ENCODE measurements at regions not wholly inside any gene's neighbourhood (a gene's known extent, or its start where the extent isn't known, plus 50 kb on each side); places are given as distances from the start of the nearest gene placed in this dataset.

GRCh38 chr6:54048782-54049181 is 62.5 kb upstream of the MLIP start:
- intact Hi-C loops (cut with DNase I), result no loop called here
- ATAC-seq (ENCODE audit: poor library complexity) (no peak), DNase-seq (no peak)

GRCh38 chr6:54050750-54051149 is 60.5 kb upstream of the MLIP start:
- ATAC-seq (ENCODE audit: poor library complexity) (peak; percentile 21), DNase-seq (no peak)
- intact Hi-C loops (cut with DNase I), result no loop called here

- intact Hi-C loops (cut with DNase I), result no loop called here
- ATAC-seq (ENCODE audit: poor library complexity) (peak; percentile 90), DNase-seq (no peak)
These were observed 57.3 kb upstream of the MLIP start for GRCh38 chr6:54053881-54054391.

GRCh38 chr6:54056105-54056504 is 55.1 kb upstream of the MLIP start:
- ATAC-seq (ENCODE audit: poor library complexity) (no peak), DNase-seq (no peak)
- intact Hi-C loops (cut with DNase I), result no loop called here

- intact Hi-C loops (cut with DNase I), result no loop called here
- DNase-seq (no peak), ATAC-seq (ENCODE audit: poor library complexity) (no peak)
These were observed 54.2 kb upstream of the MLIP start for GRCh38 chr6:54057058-54057457.

- ATAC-seq (ENCODE audit: poor library complexity) (peak; percentile 74), DNase-seq (no peak)
- intact Hi-C loops (cut with DNase I), result no loop called here
These were observed 53.0 kb upstream of the MLIP start for GRCh38 chr6:54058236-54058635.

GRCh38 chr6:54059683-54060082 is 51.6 kb upstream of the MLIP start:
- intact Hi-C loops (cut with DNase I), result no loop called here
- ATAC-seq (ENCODE audit: poor library complexity) (no peak), DNase-seq (no peak)

GRCh38 chr6:54060286-54060685 is 51.0 kb upstream of the MLIP start:
- no peak for DNase-seq
- peak; percentile 32 for ATAC-seq (ENCODE audit: poor library complexity)
- intact Hi-C loops (cut with DNase I), result no loop called here
